ENCODE measurements at regions not wholly inside any gene's neighbourhood (a gene's known extent, or its start where the extent isn't known, plus 50 kb on each side); places are given as distances from the start of the nearest gene placed in this dataset.

GRCh38 chr2:12479065-12479601 lies 237.6 kb upstream of the TRIB2 start:
- ATAC-seq = no peak

GRCh38 chr2:12484536-12485115 lies 232.1 kb upstream of the TRIB2 start:
- intact Hi-C loops (cut with micrococcal nuclease) = no loop called here
- no peaks in the 10 kb centered on the region for H3K27me3 Mint-ChIP-seq
- ChIA-PET POLR2A (no interaction called here), CTCF (interaction anchor here (0.9 to 1.1 kb wide), 2 partner anchors 232 to 246 kb away, joined by 3 read pairs; partner anchors contain the start of gene TRIB2)
- ATAC-seq (no peak), DNase-seq (no peak)
- H3K27ac Mint-ChIP-seq = no peak overlapping the region
- H3K36me3 Mint-ChIP-seq (ENCODE audit: low read depth) = no peaks in the 10 kb centered on the region
- H3K4me3 Mint-ChIP-seq = no peak overlapping the region
- peaks cover 1% of the 10 kb centered on the region for H3K9me3 Mint-ChIP-seq
- peaks cover 50% of the 10 kb centered on the region for H3K4me1 Mint-ChIP-seq (ENCODE audit: low read depth)
- no peak for TF ChIP-seq CTCF (IDR thresholded peaks at IDR 0.05)

More at GRCh38 chr2:12479065-12479601, 237.6 kb upstream of the TRIB2 start:
- no peaks in the 10 kb centered on the region for H3K36me3 Mint-ChIP-seq (ENCODE audit: low read depth)
- ChIA-PET POLR2A (no interaction called here), CTCF (interaction anchor here (0.5 kb wide), 1 partner anchor 96 kb away, joined by 3 read pairs; no protein-coding TSS in a partner anchor)
- H3K27me3 Mint-ChIP-seq = no peaks in the 10 kb centered on the region
- H3K27ac Mint-ChIP-seq = no peak overlapping the region
- no peak for DNase-seq
- H3K9me3 Mint-ChIP-seq = no peaks in the 10 kb centered on the region
- TF ChIP-seq CTCF (IDR thresholded peaks at IDR 0.05) = no peak
- intact Hi-C loops (cut with micrococcal nuclease) = no loop called here
- no peak overlapping the region for H3K4me3 Mint-ChIP-seq
- peaks cover 2% of the 10 kb centered on the region for H3K4me1 Mint-ChIP-seq (ENCODE audit: low read depth)

- intact Hi-C loops (cut with micrococcal nuclease) = no loop called here
- POLR2A ChIA-PET = no interaction called here
- TF ChIP-seq CTCF (IDR thresholded peaks at IDR 0.05) = no peak
- Mint-ChIP-seq H3K9me3 (peaks cover 1% of the 10 kb centered on the region), H3K27me3 (no peaks in the 10 kb centered on the region), H3K36me3 (ENCODE audit: low read depth) (no peaks in the 10 kb centered on the region), H3K4me3 (no peak overlapping the region), H3K4me1 (ENCODE audit: low read depth) (peaks cover 50% of the 10 kb centered on the region), H3K27ac (peak overlapping the region; percentile 53)
- CTCF ChIA-PET = no interaction called here
- DNase-seq (no peak), ATAC-seq (no peak)
Measured at GRCh38 chr2:12486205-12487118, 230.3 kb upstream of the TRIB2 start.

GRCh38 chr2:12487253-12488004 lies 229.3 kb upstream of the TRIB2 start:
- Mint-ChIP-seq H3K27me3 (no peaks in the 10 kb centered on the region), H3K36me3 (ENCODE audit: low read depth) (no peaks in the 10 kb centered on the region), H3K27ac (peak overlapping the region; percentile 53), H3K4me3 (no peak overlapping the region), H3K9me3 (peaks cover 1% of the 10 kb centered on the region), H3K4me1 (ENCODE audit: low read depth) (peaks cover 50% of the 10 kb centered on the region)
- POLR2A ChIA-PET = interaction anchor here (1.1 to 1.3 kb wide), 2 partner anchors 17 to 210 kb away, joined by 3 to 4 read pairs; no protein-coding TSS in a partner anchor
- intact Hi-C loops (cut with micrococcal nuclease) = no loop called here
- CTCF ChIA-PET = no interaction called here
- no peak for ATAC-seq
- DNase-seq = no peak
- TF ChIP-seq CTCF (IDR thresholded peaks at IDR 0.05) = no peak

All from activated CD8-positive, alpha-beta T cell treated with anti-CD3 and anti-CD28 coated beads for 36 hours (primary cell).